SK-N-MC (cell line): ENCODE measurements at regions not wholly inside any gene's neighbourhood (a gene's known extent, or its start where the extent isn't known, plus 50 kb on each side); places are given as distances from the start of the nearest gene placed in this dataset.

Experiments
- EZH2 ChIP-seq: fragments of 200-600 bp; sonication (generic); IDR thresholded peaks from one replicate; pipeline ENCODE4 v1.6.1; 2017; ENCODE audit warnings: antibody characterized with exemption
- FOXP2 ChIP-seq: optimal IDR thresholded peaks from 2 replicates; pipeline ENCODE3; 2011; ENCODE audit warnings: mild to moderate bottlenecking, moderate library complexity; ENCODE audit not compliant: insufficient read depth; ENCODE audit errors: extremely low read length, control extremely low read depth
- POLR2AphosphoS5 ChIP-seq: IDR thresholded peaks from 2 replicates; pipeline ENCODE4 v1.6.1; 2012; ENCODE audit warnings: mild to moderate bottlenecking, low read depth, low read length, borderline replicate concordance

- TF ChIP-seq POLR2AphosphoS5: no peak
- no peak for TF ChIP-seq EZH2
- TF ChIP-seq FOXP2: no peak
Observed at GRCh38 chr19:41495589-41495988, 52.6 kb downstream of the ERICH4 start.
